VCaP (cell line): ENCODE measurements at regions not wholly inside any gene's neighbourhood (a gene's known extent, or its start where the extent isn't known, plus 50 kb on each side); places are given as distances from the start of the nearest gene placed in this dataset.
"Not testable (repeated sequence)": the region's sequence is repeated elsewhere in the genome, so short reads cannot be mapped to it uniquely, and the experiment has no call there.

Experiments used
- H3K27ac ChIP-seq: fragments of 450-650 bp; 2 replicates; pipeline ENCODE4 v1.5.1; 2017
- CTCF ChIP-seq: fragments of 450-650 bp; conservative IDR thresholded peaks from 2 replicates; pipeline ENCODE4 v1.5.1; 2017; ENCODE audit warnings: mild to moderate bottlenecking, moderate library complexity

GRCh38 chr3:6321999-6322398 is 538.9 kb upstream of the GRM7 start:
- no peak for TF ChIP-seq CTCF
- no peak overlapping the region for H3K27ac ChIP-seq

- no peak for TF ChIP-seq CTCF
- no peak overlapping the region for H3K27ac ChIP-seq
Measured at GRCh38 chr3:6326771-6327170, 534.1 kb upstream of the GRM7 start.

GRCh38 chr3:6340980-6341325 is 520.0 kb upstream of the GRM7 start:
- H3K27ac ChIP-seq: not testable (repeated sequence)

GRCh38 chr3:6351752-6352151 is 509.2 kb upstream of the GRM7 start:
- H3K27ac ChIP-seq: no peak overlapping the region
- no peak for TF ChIP-seq CTCF

GRCh38 chr3:6354653-6355052 is 506.3 kb upstream of the GRM7 start:
- no peak overlapping the region for H3K27ac ChIP-seq
- no peak for TF ChIP-seq CTCF

- no peak for TF ChIP-seq CTCF
- no peak overlapping the region for H3K27ac ChIP-seq
Measured at GRCh38 chr3:6362406-6362805, 498.5 kb upstream of the GRM7 start.

GRCh38 chr3:6367171-6367570 is 493.7 kb upstream of the GRM7 start:
- no peak overlapping the region for H3K27ac ChIP-seq
- no peak for TF ChIP-seq CTCF

GRCh38 chr3:6392123-6392522 is 468.8 kb upstream of the GRM7 start:
- peak; percentile 82 for TF ChIP-seq CTCF
- no peak overlapping the region for H3K27ac ChIP-seq
